HG02884 (cell line): ENCODE measurements at regions not wholly inside any gene's neighbourhood (a gene's known extent, or its start where the extent isn't known, plus 50 kb on each side); places are given as distances from the start of the nearest gene placed in this dataset.
A peak's percentile ranks its signal among the peaks of the same experiment; 100 is the strongest.

Source experiments
- ATAC-seq: cut with Tn5 transposase; IDR thresholded peaks from one replicate; pipeline ENCODE4 v1.9.1; 2021; ENCODE audit warnings: mild to moderate bottlenecking, moderate library complexity; ENCODE audit not compliant: unreplicated experiment

DNA sequence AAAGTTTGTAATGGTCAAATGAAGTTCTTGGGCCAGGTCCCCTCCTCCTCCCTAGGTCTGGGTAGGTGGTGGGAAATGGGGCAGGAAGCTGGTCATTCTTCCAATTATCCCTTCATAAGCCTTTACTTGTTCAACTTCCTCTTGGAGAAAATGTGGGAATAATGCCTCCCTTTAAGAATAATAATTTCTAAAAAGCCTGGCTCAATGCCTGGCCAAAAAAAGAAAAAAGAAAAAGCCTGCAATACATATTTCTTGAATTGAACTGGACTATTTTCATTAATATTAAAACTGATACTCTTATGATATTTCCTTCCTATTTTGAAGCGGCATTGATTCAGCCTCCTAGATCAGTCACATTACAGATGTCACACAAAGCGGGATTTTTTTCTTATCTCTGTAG lies 600.9 kb downstream of the CCDC171 start:
- ATAC-seq = no peak

GRCh38 chr9:16154521-16155078 lies 601.8 kb downstream of the CCDC171 start:
- peak; percentile 63 for ATAC-seq

- ATAC-seq = no peak
Measured at GRCh38 chr9:16155878-16156277, 603.0 kb downstream of the CCDC171 start.

DNA sequence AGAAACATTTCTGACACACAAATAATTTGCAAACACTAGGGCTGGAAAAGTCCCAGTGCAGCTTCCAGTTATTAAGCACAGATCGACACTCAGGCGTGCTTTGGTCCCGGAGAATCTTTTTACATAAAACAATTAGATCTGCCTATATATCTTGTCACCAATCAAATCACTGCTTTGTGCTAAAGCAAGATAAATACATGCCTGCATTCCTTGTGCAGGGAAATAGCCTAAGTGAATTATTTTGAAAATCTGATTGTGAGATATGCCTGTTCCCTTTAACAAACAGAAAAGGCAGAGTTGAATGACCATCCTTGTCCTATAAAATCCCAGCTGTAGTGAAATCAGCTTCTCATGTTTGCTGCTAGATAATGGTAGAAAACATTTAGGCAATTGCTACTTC lies 604.4 kb downstream of the CCDC171 start:
- ATAC-seq = no peak

GRCh38 chr9:16157651-16158050 lies 604.8 kb downstream of the CCDC171 start:
- ATAC-seq = no peak

- no peak for ATAC-seq
Measured at GRCh38 chr9:16158093-16158492, 605.2 kb downstream of the CCDC171 start.

DNA sequence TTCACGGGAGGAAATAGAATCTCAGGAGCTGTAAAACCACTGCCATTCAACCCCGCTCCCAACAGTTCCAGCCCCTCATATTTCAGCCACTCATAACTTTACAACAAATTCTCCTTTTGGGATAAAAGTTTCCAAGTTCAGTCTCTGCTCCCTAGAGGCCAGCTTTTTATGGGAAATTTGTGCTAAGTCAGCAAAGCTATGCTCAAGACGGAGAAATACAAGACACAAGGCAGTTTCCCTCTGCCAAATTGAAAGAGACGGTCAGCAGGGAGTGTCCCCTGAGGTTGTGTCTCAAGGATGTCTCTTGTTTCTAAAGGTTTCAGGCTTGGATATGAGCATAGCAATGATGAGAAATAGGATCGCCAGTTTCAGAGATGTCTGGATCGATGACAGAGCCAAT lies 608.6 kb downstream of the CCDC171 start:
- ATAC-seq = no peak

DNA sequence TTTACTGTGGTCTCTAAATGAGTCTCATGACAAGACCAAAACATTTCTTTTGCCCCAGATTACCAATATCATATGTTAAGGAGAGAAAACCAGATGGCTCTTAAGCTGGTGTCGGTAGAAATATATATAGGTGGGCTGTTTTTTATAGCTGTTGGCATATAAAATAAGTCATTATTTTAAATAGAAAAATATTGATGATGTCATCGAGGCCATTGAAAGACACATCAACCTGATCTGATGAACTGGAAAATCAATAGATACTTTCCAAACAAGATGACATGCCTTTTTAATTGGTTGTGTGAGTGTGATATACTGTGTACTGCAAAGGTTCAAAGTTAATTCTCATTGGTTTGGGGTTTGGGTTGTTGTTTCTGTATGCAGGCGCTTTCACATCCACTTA lies 617.3 kb downstream of the CCDC171 start:
- no peak for ATAC-seq

- no peak for ATAC-seq
Measured at GRCh38 chr9:16171911-16172310, 619.1 kb downstream of the CCDC171 start.

GRCh38 chr9:16172796-16173195 lies 620.0 kb downstream of the CCDC171 start:
- no peak for ATAC-seq

DNA sequence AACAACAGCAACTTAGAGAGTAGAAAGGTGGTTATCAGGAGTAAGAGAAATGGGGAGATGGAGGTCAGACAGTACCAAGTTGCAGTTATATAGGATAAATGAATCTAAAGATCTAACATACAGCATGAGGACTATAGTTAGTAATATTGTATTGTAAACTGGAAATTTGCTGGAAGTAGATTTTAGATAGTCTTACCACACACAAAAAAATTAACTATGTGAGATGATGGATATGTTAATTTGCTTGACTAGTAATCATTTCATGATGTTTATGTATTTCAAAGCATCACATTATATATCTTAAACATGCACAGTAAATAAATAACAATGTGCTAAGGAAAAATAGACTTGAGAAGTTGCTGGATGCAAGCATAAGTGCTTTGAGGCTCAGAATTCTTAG lies 622.1 kb downstream of the CCDC171 start:
- no peak for ATAC-seq

- ATAC-seq = no peak
Measured at GRCh38 chr9:16175461-16175860, 622.6 kb downstream of the CCDC171 start.

GRCh38 chr9:16178294-16178693 lies 625.5 kb downstream of the CCDC171 start:
- no peak for ATAC-seq

DNA sequence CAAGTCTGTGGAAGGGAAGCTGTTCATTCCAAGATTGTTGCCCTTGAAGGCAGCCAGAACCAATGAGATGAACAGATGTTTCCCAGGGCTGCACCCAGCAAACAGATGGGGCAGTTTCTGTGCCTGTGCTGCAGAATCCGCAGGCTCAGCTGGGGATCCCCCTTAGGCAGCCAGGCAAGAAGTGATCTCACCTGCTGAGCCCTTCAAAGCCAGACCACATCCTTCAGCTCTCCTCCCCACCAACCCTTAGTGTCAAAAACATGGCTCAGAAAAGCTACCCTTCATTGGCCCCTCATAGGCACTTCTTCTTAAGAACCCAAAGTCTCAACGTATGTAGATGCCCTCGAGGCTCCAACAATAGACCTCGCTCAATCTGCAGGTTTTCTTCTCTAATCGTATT lies 626.7 kb downstream of the CCDC171 start:
- ATAC-seq = no peak

- ATAC-seq = no peak
Measured at GRCh38 chr9:16180091-16180490, 627.2 kb downstream of the CCDC171 start.

DNA sequence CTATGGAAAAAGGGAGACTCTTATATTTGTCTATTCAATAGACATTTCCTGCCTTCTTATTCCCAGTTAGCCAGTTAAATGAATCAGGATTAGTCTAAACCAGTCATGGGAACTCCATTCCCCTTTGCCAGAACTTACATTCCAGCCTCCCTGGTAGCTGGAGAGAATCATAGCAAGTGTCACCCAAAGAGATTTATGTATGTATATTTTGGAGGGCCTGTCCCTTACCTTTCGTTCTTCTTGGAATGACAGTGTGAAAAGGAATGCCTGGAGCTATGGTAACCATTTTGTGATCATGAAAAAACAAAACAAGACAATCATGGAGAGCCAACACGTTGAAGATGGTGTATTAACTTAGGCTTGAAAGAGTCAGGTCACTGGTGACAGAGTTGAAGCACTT lies 627.7 kb downstream of the CCDC171 start:
- ATAC-seq = no peak

GRCh38 chr9:16181539-16181938 lies 628.7 kb downstream of the CCDC171 start:
- no peak for ATAC-seq

DNA sequence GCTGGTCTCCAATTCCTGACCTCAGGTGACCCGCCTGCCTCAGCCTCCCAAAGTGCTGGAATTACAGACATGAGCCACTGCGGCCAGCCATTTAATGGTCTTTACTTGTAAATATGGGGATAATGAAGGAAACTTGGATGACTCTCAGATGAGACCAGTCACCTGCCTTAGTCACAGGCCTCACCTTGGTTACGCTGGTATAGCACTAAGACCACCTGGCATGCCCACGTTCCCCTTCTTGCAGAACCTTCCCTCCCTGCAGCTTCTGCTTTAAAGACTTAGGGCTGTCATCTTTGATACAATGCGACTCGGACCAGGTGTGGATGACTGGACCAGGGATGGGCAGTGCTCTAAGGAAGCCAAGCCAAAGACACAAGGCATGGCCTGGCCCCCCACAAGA lies 629.9 kb downstream of the CCDC171 start:
- no peak for ATAC-seq

- ATAC-seq = no peak
Measured at GRCh38 chr9:16184964-16185646, 632.3 kb downstream of the CCDC171 start.

GRCh38 chr9:16191191-16191590 lies 638.3 kb downstream of the CCDC171 start:
- no peak for ATAC-seq

GRCh38 chr9:16191691-16192402 lies 639.0 kb downstream of the CCDC171 start:
- peak; percentile 84 for ATAC-seq

DNA sequence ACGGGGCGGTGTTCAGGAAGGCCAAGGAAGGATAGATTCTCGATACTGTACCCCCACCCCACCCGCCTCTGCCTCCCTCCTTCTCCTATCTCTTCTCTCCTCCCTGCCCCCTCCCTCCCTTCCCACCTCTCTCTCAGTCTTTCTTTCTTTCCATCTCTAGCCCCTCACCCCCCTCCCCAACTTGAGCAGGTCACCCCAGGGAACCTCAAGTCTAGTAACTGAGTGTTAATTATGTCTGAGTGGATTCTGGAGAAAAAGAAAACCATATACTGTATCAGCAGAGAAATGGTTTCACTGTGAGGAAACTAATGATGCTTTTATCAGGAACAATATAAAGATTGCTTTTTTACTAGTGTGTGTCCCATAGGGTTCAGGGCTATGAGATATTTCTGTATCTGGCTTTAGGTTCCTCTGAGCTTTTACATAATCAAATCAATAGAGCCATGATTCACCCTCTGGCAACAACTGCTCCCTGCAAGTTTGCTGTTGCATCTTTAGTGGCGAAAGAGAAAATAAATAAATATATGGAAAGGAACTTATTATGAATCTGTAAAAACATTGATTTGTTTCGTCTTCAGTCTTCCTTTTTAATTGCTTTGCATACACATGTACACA lies 639.7 kb downstream of the CCDC171 start:
- no peak for ATAC-seq
